OCI-LY3 (cell line): ENCODE measurements at regions not wholly inside any gene's neighbourhood (a gene's known extent, or its start where the extent isn't known, plus 50 kb on each side); places are given as distances from the start of the nearest gene placed in this dataset.

ENCODE experiments used
- H2AFZ ChIP-seq: fragments of 200-600, 300-600 bp; shearing (Covaris generic); 2 replicates; pipeline ENCODE4 v1.6.0; 2014; ENCODE audit warnings: antibody characterized with exemption, low read depth, low read length
- H3K27ac ChIP-seq: fragments of 200-600, 300-600 bp; sonication (generic); 2 replicates; pipeline ENCODE4 v1.5.1; 2014; ENCODE audit warnings: mild to moderate bottlenecking, low read length, moderate library complexity, mixed read lengths
- H3K27me3 ChIP-seq: fragments of 200-600, 300-600 bp; sonication (generic); 2 replicates; pipeline ENCODE4 v1.6.1; 2014; ENCODE audit warnings: low read depth, low read length, mixed read lengths
- H3K36me3 ChIP-seq: fragments of 200-600, 300-600 bp; sonication (generic); replicated peaks from 2 replicates; pipeline ENCODE3; 2014; ENCODE audit warnings: low read depth, low read length, mixed read lengths
- H3K4me1 ChIP-seq: fragments of 300-600, 200-600 bp; sonication (generic); 2 replicates; pipeline ENCODE4 v1.6.1; 2014; ENCODE audit warnings: low read length, mixed read lengths
- H3K4me2 ChIP-seq: fragments of 200-600, 300-600 bp; sonication (generic); 2 replicates; pipeline ENCODE4 v1.6.1; 2014; ENCODE audit warnings: low read length, mixed read lengths
- H3K4me3 ChIP-seq: fragments of 300-600, 200-600 bp; sonication (generic); 2 replicates; pipeline ENCODE4 v1.5.1; 2014; ENCODE audit warnings: antibody characterized with exemption, mild to moderate bottlenecking, low read length, moderate library complexity
- H3K79me2 ChIP-seq: fragments of 300-600, 200-600 bp; shearing (Covaris generic); 2 replicates; pipeline ENCODE4 v1.6.1; 2014; ENCODE audit warnings: mild to moderate bottlenecking, low read length, mixed read lengths
- H3K9ac ChIP-seq: fragments of 300-600, 200-600 bp; shearing (Covaris generic); 2 replicates; pipeline ENCODE4 v1.6.0; 2014; ENCODE audit warnings: mild to moderate bottlenecking, low read length, moderate library complexity
- H3K9me3 ChIP-seq: fragments of 200-600, 300-600 bp; shearing (Covaris generic); 2 replicates; pipeline ENCODE4 v1.6.1; 2014; ENCODE audit warnings: low read length, mixed read lengths; ENCODE audit not compliant: insufficient read depth
- H4K20me1 ChIP-seq: fragments of 200-600, 300-600 bp; sonication (generic); 2 replicates; pipeline ENCODE4 v1.6.1; 2016; ENCODE audit warnings: low read length, mixed read lengths; ENCODE audit not compliant: insufficient read depth
- CTCF ChIP-seq: fragments of 200-600, 300-600 bp; sonication (generic); IDR thresholded peaks from 2 replicates; pipeline ENCODE4 v1.5.1; 2014; ENCODE audit warnings: antibody characterized with exemption, low read length, low read depth
- EZH2phosphoT487 ChIP-seq: fragments of 200-600 bp; shearing (Covaris generic); IDR thresholded peaks from 2 replicates; pipeline ENCODE4 v1.6.1; 2018; ENCODE audit warnings: antibody characterized with exemption, mixed run types, low read depth

GRCh38 chr1:219492717-219493116 lies 120.2 kb downstream of the ZC3H11B start:
- no peaks in the 10 kb centered on the region for H3K9me3 ChIP-seq
- H3K79me2 ChIP-seq = no peaks in the 10 kb centered on the region
- H3K36me3 ChIP-seq = no peaks in the 10 kb centered on the region
- TF ChIP-seq EZH2phosphoT487 = no peak
- TF ChIP-seq CTCF = no peak
- no peak overlapping the region for H3K9ac ChIP-seq
- no peaks in the 10 kb centered on the region for H4K20me1 ChIP-seq
- no peak overlapping the region for H3K4me3 ChIP-seq
- H2AFZ ChIP-seq = no peak overlapping the region
- H3K27me3 ChIP-seq = no peaks in the 10 kb centered on the region
- H3K4me2 ChIP-seq = no peak overlapping the region
- no peak overlapping the region for H3K27ac ChIP-seq
- H3K4me1 ChIP-seq = peaks cover 3% of the 10 kb centered on the region; the same call in 1 of the 2 replicates

GRCh38 chr1:219490566-219490965 lies 122.3 kb downstream of the ZC3H11B start:
- Histone ChIP-seq H3K4me1 (peaks cover 3% of the 10 kb centered on the region; the same call in 1 of the 2 replicates), H3K27me3 (no peaks in the 10 kb centered on the region), H4K20me1 (no peaks in the 10 kb centered on the region), H3K27ac (no peak overlapping the region), H3K79me2 (no peaks in the 10 kb centered on the region), H3K9ac (no peak overlapping the region), H3K4me2 (no peak overlapping the region), H3K4me3 (no peak overlapping the region), H2AFZ (no peak overlapping the region), H3K36me3 (no peaks in the 10 kb centered on the region), H3K9me3 (no peaks in the 10 kb centered on the region)
- no peak for TF ChIP-seq EZH2phosphoT487

- TF ChIP-seq CTCF (no peak), EZH2phosphoT487 (no peak)
These were observed 123.3 kb downstream of the ZC3H11B start for GRCh38 chr1:219489636-219490035.

GRCh38 chr1:219488275-219488674 lies 124.6 kb downstream of the ZC3H11B start:
- no peaks in the 10 kb centered on the region for H3K9me3 ChIP-seq
- H3K36me3 ChIP-seq = no peaks in the 10 kb centered on the region
- no peak overlapping the region for H3K27ac ChIP-seq
- TF ChIP-seq EZH2phosphoT487 = no peak
- no peak for TF ChIP-seq CTCF
- no peak overlapping the region for H3K4me3 ChIP-seq
- no peaks in the 10 kb centered on the region for H3K27me3 ChIP-seq
- H4K20me1 ChIP-seq = no peaks in the 10 kb centered on the region
- H2AFZ ChIP-seq = no peak overlapping the region
- no peak overlapping the region for H3K4me2 ChIP-seq
- no peak overlapping the region for H3K9ac ChIP-seq
- peaks cover 3% of the 10 kb centered on the region; the same call in 1 of the 2 replicates for H3K4me1 ChIP-seq
- H3K79me2 ChIP-seq = no peaks in the 10 kb centered on the region

More at GRCh38 chr1:219489636-219490035, 123.3 kb downstream of the ZC3H11B start:
- no peaks in the 10 kb centered on the region for H3K27me3 ChIP-seq
- no peak overlapping the region for H3K4me3 ChIP-seq
- no peak overlapping the region for H2AFZ ChIP-seq
- no peaks in the 10 kb centered on the region for H3K36me3 ChIP-seq
- H4K20me1 ChIP-seq = no peaks in the 10 kb centered on the region
- H3K9ac ChIP-seq = no peak overlapping the region
- no peaks in the 10 kb centered on the region for H3K79me2 ChIP-seq
- no peak overlapping the region for H3K4me2 ChIP-seq
- peaks cover 3% of the 10 kb centered on the region; the same call in 1 of the 2 replicates for H3K4me1 ChIP-seq
- H3K27ac ChIP-seq = no peak overlapping the region
- no peaks in the 10 kb centered on the region for H3K9me3 ChIP-seq

GRCh38 chr1:219483530-219483929 lies 129.4 kb downstream of the ZC3H11B start:
- Histone ChIP-seq H2AFZ (no peak overlapping the region), H3K4me1 (no peaks in the 10 kb centered on the region), H3K9ac (no peak overlapping the region), H4K20me1 (no peaks in the 10 kb centered on the region), H3K36me3 (no peaks in the 10 kb centered on the region), H3K9me3 (no peaks in the 10 kb centered on the region), H3K4me2 (no peak overlapping the region), H3K27me3 (no peaks in the 10 kb centered on the region), H3K27ac (no peak overlapping the region), H3K79me2 (no peaks in the 10 kb centered on the region), H3K4me3 (no peak overlapping the region)
- TF ChIP-seq CTCF (no peak), EZH2phosphoT487 (no peak)
